ENCODE measurements at regions not wholly inside any gene's neighbourhood (a gene's known extent, or its start where the extent isn't known, plus 50 kb on each side); places are given as distances from the start of the nearest gene placed in this dataset.

DNA sequence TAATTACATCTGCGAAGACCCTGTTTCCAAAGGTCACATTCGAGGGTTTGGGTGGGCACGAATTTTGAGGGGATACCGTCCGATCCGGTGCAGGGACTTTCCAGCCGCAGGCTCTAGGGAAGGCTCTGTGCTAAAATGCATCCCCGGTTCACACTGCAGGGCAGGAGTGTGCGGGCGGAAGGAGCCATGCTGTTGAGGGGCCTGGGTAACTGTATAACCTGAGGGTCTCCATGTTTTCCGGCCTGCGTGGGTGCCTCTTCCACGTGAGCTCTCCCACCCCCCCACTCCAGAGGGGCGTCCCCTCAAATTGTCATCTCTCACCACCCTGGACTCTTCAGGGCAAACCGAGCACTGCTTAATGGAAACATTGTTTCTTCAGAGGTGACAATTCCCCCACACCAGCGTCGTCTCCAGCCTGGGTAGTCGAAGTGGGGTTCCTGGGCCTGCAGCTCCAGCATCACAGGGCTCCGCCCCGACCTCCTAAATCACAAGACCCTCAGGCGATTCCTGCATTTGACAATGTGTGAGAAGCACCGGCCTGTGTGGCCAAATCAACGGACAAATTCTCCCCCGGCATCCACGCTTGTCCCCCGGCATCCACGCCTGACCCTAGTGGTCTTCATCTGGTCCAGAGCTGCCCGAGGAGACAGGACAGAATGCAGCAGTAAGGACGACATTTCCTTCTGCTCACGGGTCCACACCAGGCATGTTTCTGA, 51.2 kb downstream of the FOXL3 start:
- Mint-ChIP-seq H3K27me3 (no peaks in the 10 kb centered on the region), H3K4me1 (peaks cover 0 to 9% (median 1%) of the 10 kb centered on the region in 4 donors), H3K4me3 (no peak overlapping the region), H3K27ac (no peak overlapping the region), H3K9me3 (peaks cover 0 to 3% (median 0%) of the 10 kb centered on the region in 7 donors), H3K36me3 (peaks cover 8% of the 10 kb centered on the region)
- H3K27ac ChIP-seq (ENCODE audit: insufficient read depth, low read length, poor library complexity, severe bottlenecking), result no peak overlapping the region
- H3K4me3 ChIP-seq (ENCODE audit: low read depth, low read length), result no peak overlapping the region
- DNase-seq (no peak), ATAC-seq (ENCODE audit: low read depth in 2 of 2) (no peak)
- no peaks in the 10 kb centered on the region for H3K27me3 ChIP-seq (ENCODE audit: control insufficient read depth, insufficient read depth, low read length)
- no peaks in the 10 kb centered on the region for H3K9me3 ChIP-seq (ENCODE audit: control insufficient read depth in 2 of 2, low read length in 2 of 2)
- H3K4me1 ChIP-seq (ENCODE audit: control insufficient read depth, insufficient read depth, low read length, poor library complexity, severe bottlenecking), result no peaks in the 10 kb centered on the region
- H3K36me3 ChIP-seq (ENCODE audit: control insufficient read depth, insufficient read depth, low read length), result no peaks in the 10 kb centered on the region

DNA sequence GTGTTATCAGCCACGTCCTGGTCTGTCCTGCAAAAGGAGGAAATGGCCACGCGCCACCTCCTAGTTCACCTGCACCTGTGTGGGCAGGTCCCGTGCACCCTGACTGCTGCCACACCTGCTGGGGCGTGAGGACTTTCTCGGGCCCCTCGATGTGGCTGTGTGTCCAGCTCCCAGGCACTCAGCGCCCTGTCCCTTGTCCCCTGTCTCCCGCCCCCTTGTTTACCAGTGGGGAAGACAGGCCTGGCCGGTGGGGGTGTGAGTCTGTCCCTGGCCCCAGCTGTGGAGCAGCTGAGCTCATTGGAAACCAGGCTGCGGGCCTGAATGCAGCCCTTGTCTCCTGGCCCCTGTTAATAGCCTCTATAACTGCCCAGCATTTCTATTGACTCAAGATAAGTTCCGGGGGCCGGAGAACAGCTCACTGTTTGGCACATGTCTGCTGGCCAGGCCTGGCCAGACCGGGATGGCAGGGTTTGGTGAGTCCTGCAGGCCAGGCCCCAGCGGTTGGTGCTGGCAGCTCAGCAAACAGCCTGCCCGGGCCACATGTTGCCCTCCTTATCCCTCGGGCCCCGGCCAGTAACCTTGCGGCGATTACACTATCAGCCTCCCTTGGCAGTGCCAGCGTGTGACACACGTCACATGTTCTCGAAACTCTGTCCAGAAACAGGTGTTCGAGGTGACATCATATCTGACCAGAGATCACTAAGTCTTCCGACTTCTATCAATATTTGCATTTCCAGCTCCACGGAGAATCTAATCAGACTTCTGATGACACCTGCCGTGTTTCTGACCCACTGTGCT, 52.1 kb downstream of the FOXL3 start:
- no peaks in the 10 kb centered on the region for H3K4me1 ChIP-seq (ENCODE audit: control insufficient read depth, insufficient read depth, low read length, poor library complexity, severe bottlenecking)
- Mint-ChIP-seq H3K4me3 (no peak overlapping the region), H3K4me1 (peaks cover 0 to 9% (median 1%) of the 10 kb centered on the region in 4 donors), H3K27me3 (no peaks in the 10 kb centered on the region), H3K36me3 (peaks cover 8% of the 10 kb centered on the region), H3K27ac (peak overlapping the region in 1 of 3 donors; percentile 86), H3K9me3 (peaks cover 0 to 3% (median 0%) of the 10 kb centered on the region in 7 donors)
- H3K27me3 ChIP-seq (ENCODE audit: control insufficient read depth, insufficient read depth, low read length), result no peaks in the 10 kb centered on the region
- no peak for DNase-seq
- ATAC-seq (ENCODE audit: low read depth in 2 of 2), result no peak
- no peak overlapping the region for H3K27ac ChIP-seq (ENCODE audit: insufficient read depth, low read length, poor library complexity, severe bottlenecking)
- no peak overlapping the region for H3K4me3 ChIP-seq (ENCODE audit: low read depth, low read length)
- no peaks in the 10 kb centered on the region for H3K9me3 ChIP-seq (ENCODE audit: control insufficient read depth in 2 of 2, low read length in 2 of 2)
- no peaks in the 10 kb centered on the region for H3K36me3 ChIP-seq (ENCODE audit: control insufficient read depth, insufficient read depth, low read length)

GRCh38 chr7:342681-343216, 52.8 kb downstream of the FOXL3 start:
- Histone ChIP-seq H3K36me3 (ENCODE audit: control insufficient read depth, insufficient read depth, low read length) (no peaks in the 10 kb centered on the region), H3K4me1 (ENCODE audit: control insufficient read depth, insufficient read depth, low read length, poor library complexity, severe bottlenecking) (no peaks in the 10 kb centered on the region), H3K27me3 (ENCODE audit: control insufficient read depth, insufficient read depth, low read length) (no peaks in the 10 kb centered on the region), H3K9me3 (ENCODE audit: control insufficient read depth in 2 of 2, low read length in 2 of 2) (no peaks in the 10 kb centered on the region), H3K4me3 (ENCODE audit: low read depth, low read length) (no peak overlapping the region), H3K27ac (ENCODE audit: insufficient read depth, low read length, poor library complexity, severe bottlenecking) (no peak overlapping the region)
- Mint-ChIP-seq H3K36me3 (peaks cover 11% of the 10 kb centered on the region), H3K27me3 (no peaks in the 10 kb centered on the region), H3K9me3 (peaks cover 0 to 6% (median 0%) of the 10 kb centered on the region in 7 donors), H3K4me1 (peaks cover 0 to 9% (median under 1%) of the 10 kb centered on the region in 4 donors), H3K27ac (peak overlapping the region in 1 of 3 donors; percentile 86), H3K4me3 (no peak overlapping the region)
- ATAC-seq (ENCODE audit: low read depth in 2 of 2), result no peak
- DNase-seq, result no peak

DNA sequence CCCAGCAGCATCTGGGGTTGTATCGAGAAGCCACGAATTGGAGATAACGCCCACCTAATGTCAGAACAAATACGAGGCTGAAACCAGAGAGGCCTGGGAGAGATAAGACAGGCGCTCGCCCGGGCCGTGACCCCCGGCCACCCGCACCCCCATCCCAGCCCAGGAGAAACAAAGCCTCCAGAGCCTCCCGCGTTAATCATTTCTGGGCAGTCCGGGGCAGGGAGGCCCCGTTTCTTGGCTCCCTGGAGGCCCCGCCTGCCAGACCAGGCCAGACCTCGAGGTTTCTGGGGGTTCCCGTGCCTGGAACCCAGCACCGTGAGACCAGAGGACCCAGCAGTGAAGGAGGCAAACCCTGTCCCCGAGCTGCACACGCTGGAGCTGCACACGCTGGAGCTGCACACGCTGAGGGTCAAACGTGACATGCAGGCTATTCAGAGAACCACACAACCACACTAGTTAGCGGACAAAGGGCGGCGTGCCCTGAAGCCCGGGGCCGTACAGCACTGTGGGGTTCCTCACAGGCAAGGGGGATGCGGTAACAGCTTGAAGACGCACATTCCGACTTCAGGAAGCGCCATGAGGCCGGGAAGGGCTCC, 53.4 kb downstream of the FOXL3 start:
- H3K9me3 ChIP-seq (ENCODE audit: control insufficient read depth in 2 of 2, low read length in 2 of 2), result no peaks in the 10 kb centered on the region
- Mint-ChIP-seq H3K9me3 (peaks cover 0 to 6% (median 0%) of the 10 kb centered on the region in 7 donors), H3K27me3 (no peaks in the 10 kb centered on the region), H3K27ac (no peak overlapping the region), H3K4me1 (peaks cover 0 to 9% (median under 1%) of the 10 kb centered on the region in 4 donors), H3K36me3 (peaks cover 11% of the 10 kb centered on the region), H3K4me3 (peak overlapping the region in 1 of 4 donors; percentile 21)
- H3K36me3 ChIP-seq (ENCODE audit: control insufficient read depth, insufficient read depth, low read length), result no peaks in the 10 kb centered on the region
- no peaks in the 10 kb centered on the region for H3K27me3 ChIP-seq (ENCODE audit: control insufficient read depth, insufficient read depth, low read length)
- DNase-seq (no peak), ATAC-seq (ENCODE audit: low read depth in 2 of 2) (no peak)
- H3K4me1 ChIP-seq (ENCODE audit: control insufficient read depth, insufficient read depth, low read length, poor library complexity, severe bottlenecking), result no peaks in the 10 kb centered on the region
- no peak overlapping the region for H3K27ac ChIP-seq (ENCODE audit: insufficient read depth, low read length, poor library complexity, severe bottlenecking)
- no peak overlapping the region for H3K4me3 ChIP-seq (ENCODE audit: low read depth, low read length)

DNA sequence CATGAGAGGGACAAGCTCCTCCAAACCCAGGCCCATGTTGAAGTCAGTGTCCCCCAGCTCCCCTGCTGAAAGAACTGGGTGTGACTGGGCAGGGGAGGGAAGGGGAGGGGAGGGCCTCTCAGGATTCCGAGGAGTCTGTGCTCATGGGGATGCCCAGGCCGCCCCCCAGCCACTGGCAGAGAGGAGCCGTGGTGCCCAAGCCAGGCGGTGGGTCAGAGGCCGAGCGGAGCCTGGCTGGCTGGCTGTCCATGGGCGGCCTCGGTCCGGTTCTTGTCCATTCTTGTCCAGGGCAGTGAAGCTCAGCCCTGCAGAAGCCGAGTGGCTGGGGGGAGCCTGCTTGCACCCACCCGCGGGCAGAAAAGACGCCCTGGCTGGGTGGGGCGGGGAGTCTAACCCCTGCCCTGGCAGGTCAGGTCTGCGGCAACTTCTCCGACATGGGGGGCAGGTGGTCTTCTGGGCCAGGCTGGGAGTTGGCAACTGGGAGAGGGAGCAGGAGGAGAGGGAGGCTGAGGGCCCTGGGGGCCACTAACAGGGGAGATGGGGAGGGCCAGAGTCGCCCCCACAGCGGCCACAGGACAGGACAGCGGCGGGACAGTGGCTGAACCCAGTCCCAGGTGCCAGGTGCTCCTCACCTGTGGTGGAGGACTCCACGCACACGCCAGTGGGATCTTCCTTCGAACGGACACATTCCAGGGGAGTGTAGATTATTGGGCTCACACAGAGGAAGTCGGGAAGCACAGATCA, 54.1 kb downstream of the FOXL3 start:
- Histone ChIP-seq H3K4me1 (ENCODE audit: control insufficient read depth, insufficient read depth, low read length, poor library complexity, severe bottlenecking) (no peaks in the 10 kb centered on the region), H3K36me3 (ENCODE audit: control insufficient read depth, insufficient read depth, low read length) (no peaks in the 10 kb centered on the region), H3K27me3 (ENCODE audit: control insufficient read depth, insufficient read depth, low read length) (no peaks in the 10 kb centered on the region), H3K27ac (ENCODE audit: insufficient read depth, low read length, poor library complexity, severe bottlenecking) (no peak overlapping the region), H3K4me3 (ENCODE audit: low read depth, low read length) (no peak overlapping the region), H3K9me3 (ENCODE audit: control insufficient read depth in 2 of 2, low read length in 2 of 2) (no peaks in the 10 kb centered on the region)
- peak overlapping the region in 1 of 4 donors; percentile 80 for H3K4me3 Mint-ChIP-seq
- no peak overlapping the region for H3K27ac Mint-ChIP-seq
- H3K36me3 Mint-ChIP-seq, result peaks cover 14% of the 10 kb centered on the region
- peaks cover 0 to 10% (median 0%) of the 10 kb centered on the region in 7 donors for H3K9me3 Mint-ChIP-seq
- DNase-seq (no peak), ATAC-seq (ENCODE audit: low read depth in 2 of 2) (no peak)
- H3K27me3 Mint-ChIP-seq, result no peaks in the 10 kb centered on the region
- H3K4me1 Mint-ChIP-seq, result peaks cover 0 to 9% (median 3%) of the 10 kb centered on the region in 4 donors

GRCh38 chr7:344608-344994, 54.6 kb downstream of the FOXL3 start:
- Mint-ChIP-seq H3K4me3 (no peak overlapping the region), H3K27ac (peak overlapping the region in 1 of 3 donors; percentile 41), H3K4me1 (peaks cover 0 to 9% (median 4%) of the 10 kb centered on the region in 4 donors), H3K36me3 (peaks cover 14% of the 10 kb centered on the region), H3K27me3 (no peaks in the 10 kb centered on the region), H3K9me3 (peaks cover 0 to 10% (median 0%) of the 10 kb centered on the region in 7 donors)
- no peaks in the 10 kb centered on the region for H3K9me3 ChIP-seq (ENCODE audit: control insufficient read depth in 2 of 2, low read length in 2 of 2)
- no peaks in the 10 kb centered on the region for H3K4me1 ChIP-seq (ENCODE audit: control insufficient read depth, insufficient read depth, low read length, poor library complexity, severe bottlenecking)
- ATAC-seq (ENCODE audit: low read depth in 2 of 2), result no peak
- DNase-seq, result no peak
- no peak overlapping the region for H3K4me3 ChIP-seq (ENCODE audit: low read depth, low read length)
- no peaks in the 10 kb centered on the region for H3K36me3 ChIP-seq (ENCODE audit: control insufficient read depth, insufficient read depth, low read length)
- no peaks in the 10 kb centered on the region for H3K27me3 ChIP-seq (ENCODE audit: control insufficient read depth, insufficient read depth, low read length)
- H3K27ac ChIP-seq (ENCODE audit: insufficient read depth, low read length, poor library complexity, severe bottlenecking), result no peak overlapping the region
